ENCODE measurements at regions not wholly inside any gene's neighbourhood (a gene's known extent, or its start where the extent isn't known, plus 50 kb on each side); places are given as distances from the start of the nearest gene placed in this dataset.

GRCh38 chr12:34295366-34296142, 273.3 kb downstream of the ALG10 start:
- TF ChIP-seq, protein P1, sequence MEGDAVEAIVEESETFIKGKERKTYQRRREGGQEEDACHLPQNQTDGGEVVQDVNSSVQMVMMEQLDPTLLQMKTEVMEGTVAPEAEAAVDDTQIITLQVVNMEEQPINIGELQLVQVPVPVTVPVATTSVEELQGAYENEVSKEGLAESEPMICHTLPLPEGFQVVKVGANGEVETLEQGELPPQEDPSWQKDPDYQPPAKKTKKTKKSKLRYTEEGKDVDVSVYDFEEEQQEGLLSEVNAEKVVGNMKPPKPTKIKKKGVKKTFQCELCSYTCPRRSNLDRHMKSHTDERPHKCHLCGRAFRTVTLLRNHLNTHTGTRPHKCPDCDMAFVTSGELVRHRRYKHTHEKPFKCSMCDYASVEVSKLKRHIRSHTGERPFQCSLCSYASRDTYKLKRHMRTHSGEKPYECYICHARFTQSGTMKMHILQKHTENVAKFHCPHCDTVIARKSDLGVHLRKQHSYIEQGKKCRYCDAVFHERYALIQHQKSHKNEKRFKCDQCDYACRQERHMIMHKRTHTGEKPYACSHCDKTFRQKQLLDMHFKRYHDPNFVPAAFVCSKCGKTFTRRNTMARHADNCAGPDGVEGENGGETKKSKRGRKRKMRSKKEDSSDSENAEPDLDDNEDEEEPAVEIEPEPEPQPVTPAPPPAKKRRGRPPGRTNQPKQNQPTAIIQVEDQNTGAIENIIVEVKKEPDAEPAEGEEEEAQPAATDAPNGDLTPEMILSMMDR (conservative IDR thresholded peaks at IDR 0.05 in 1 of 2, IDR thresholded peaks at IDR 0.05 in 1 of 2; ENCODE audit: low read depth in 1 of 2, low read length in 2 of 2), result no peak
- no peak for TF ChIP-seq EZH2 (IDR thresholded peaks at IDR 0.05; ENCODE audit: low read length, missing control alignments)

Data from fibroblast of lung (primary cell).